Fibroblast of lung (primary cell): ENCODE measurements at regions not wholly inside any gene's neighbourhood (a gene's known extent, or its start where the extent isn't known, plus 50 kb on each side); places are given as distances from the start of the nearest gene placed in this dataset.

Experiments used
- EZH2 ChIP-seq: IDR thresholded peaks from 2 replicates; pipeline ENCODE4 v1.5.1; 2012; ENCODE audit warnings: low read length, control low read depth, mild to moderate bottlenecking; ENCODE audit errors: missing control alignments
- TF ChIP-seq, protein P1 (sequence below), 2 donors: IDR thresholded peaks in 1 of 2; conservative IDR thresholded peaks in 1 of 2; 1 replicate in 1 of 2; 2 replicates in 1 of 2; pipeline ENCODE4 v1.5.1; 2011 to 2012; ENCODE audit warnings: low read length in 2 of 2, control low read depth in 1 of 2, inconsistent platforms in 1 of 2, low read depth in 1 of 2, mild to moderate bottlenecking in 1 of 2

DNA sequence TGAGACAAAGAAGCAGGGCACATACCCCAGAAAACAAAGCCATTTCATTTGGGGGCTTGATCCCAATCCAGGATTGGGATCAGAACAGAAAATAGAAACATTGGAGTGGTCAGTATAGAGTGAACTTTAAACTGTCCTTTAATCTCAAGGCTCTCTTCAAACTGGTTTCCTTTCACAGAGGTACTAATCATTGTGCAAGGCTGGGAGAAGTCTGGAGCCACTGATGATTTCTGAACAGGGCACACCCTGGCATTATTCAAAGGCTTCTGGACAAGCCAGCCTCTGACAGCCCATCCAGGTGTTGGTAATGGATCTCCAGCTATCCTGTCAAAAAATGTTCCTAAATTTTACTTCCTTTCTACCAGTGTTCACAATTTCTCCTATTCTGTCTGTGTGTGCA, 244.5 kb downstream of the DDX3Y start:
- TF ChIP-seq, protein P1, sequence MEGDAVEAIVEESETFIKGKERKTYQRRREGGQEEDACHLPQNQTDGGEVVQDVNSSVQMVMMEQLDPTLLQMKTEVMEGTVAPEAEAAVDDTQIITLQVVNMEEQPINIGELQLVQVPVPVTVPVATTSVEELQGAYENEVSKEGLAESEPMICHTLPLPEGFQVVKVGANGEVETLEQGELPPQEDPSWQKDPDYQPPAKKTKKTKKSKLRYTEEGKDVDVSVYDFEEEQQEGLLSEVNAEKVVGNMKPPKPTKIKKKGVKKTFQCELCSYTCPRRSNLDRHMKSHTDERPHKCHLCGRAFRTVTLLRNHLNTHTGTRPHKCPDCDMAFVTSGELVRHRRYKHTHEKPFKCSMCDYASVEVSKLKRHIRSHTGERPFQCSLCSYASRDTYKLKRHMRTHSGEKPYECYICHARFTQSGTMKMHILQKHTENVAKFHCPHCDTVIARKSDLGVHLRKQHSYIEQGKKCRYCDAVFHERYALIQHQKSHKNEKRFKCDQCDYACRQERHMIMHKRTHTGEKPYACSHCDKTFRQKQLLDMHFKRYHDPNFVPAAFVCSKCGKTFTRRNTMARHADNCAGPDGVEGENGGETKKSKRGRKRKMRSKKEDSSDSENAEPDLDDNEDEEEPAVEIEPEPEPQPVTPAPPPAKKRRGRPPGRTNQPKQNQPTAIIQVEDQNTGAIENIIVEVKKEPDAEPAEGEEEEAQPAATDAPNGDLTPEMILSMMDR (conservative IDR thresholded peaks at IDR 0.05 in 1 of 2, IDR thresholded peaks at IDR 0.05 in 1 of 2; ENCODE audit: low read depth in 1 of 2, low read length in 2 of 2) = no peak
- TF ChIP-seq EZH2 = no peak
